Aorta (tissue), 5 donors: ENCODE measurements at regions not wholly inside any gene's neighbourhood (a gene's known extent, or its start where the extent isn't known, plus 50 kb on each side); places are given as distances from the start of the nearest gene placed in this dataset.

Source experiments
- ATAC-seq: fragments of 200-7000 bp; cut with Tn5 transposase; one replicate; pipeline ENCODE4 v1.9.1; 2022; ENCODE audit warnings: moderate library complexity; ENCODE audit not compliant: low FRiP score
- DNase-seq, 2 donors: peaks; one replicate each; pipeline ENCODE4 v3.0.0-alpha.2; 2020
- H3K27ac ChIP-seq, 2 donors: one replicate each; pipeline ENCODE4 v1.5.1; 2013; ENCODE audit warnings: low read length in 2 of 2, mild to moderate bottlenecking in 2 of 2, moderate library complexity in 2 of 2, control low read depth in 1 of 2, inconsistent platforms in 1 of 2, low read depth in 1 of 2
- H3K27me3 ChIP-seq, 2 donors: one replicate each; pipeline ENCODE4 v1.6.1; 2013; ENCODE audit warnings: control low read depth in 1 of 2, low read length in 1 of 2, mild to moderate bottlenecking in 1 of 2, moderate library complexity in 1 of 2; ENCODE audit not compliant: insufficient read depth in 2 of 2, control insufficient read depth in 1 of 2
- H3K36me3 ChIP-seq, 2 donors: one replicate each; pipeline ENCODE4 v1.6.1; 2013; ENCODE audit warnings: control low read depth in 1 of 2, low read length in 1 of 2, mild to moderate bottlenecking in 1 of 2; ENCODE audit not compliant: insufficient read depth in 2 of 2, control insufficient read depth in 1 of 2
- H3K4me1 ChIP-seq, 2 donors: one replicate each; pipeline ENCODE4 v1.6.1; 2013; ENCODE audit warnings: low read length in 2 of 2, control low read depth in 1 of 2, mild to moderate bottlenecking in 1 of 2, moderate library complexity in 1 of 2; ENCODE audit not compliant: insufficient read depth in 2 of 2, control insufficient read depth in 1 of 2
- H3K4me3 ChIP-seq, 2 donors: one replicate each; pipeline ENCODE4 v1.5.1; 2013; ENCODE audit warnings: low read length in 2 of 2, control low read depth in 1 of 2, mild to moderate bottlenecking in 1 of 2
- H3K9me3 ChIP-seq: one replicate; pipeline ENCODE4 v1.6.1; 2013; ENCODE audit warnings: mild to moderate bottlenecking, low read length; ENCODE audit not compliant: control insufficient read depth
- WGBS, 2 donors: extraction: QIAGEN DNeasy Blood & Tissue Kit; methylation state at CpG; one replicate each; pipeline ENCODE4 v1.1.7; 2013; 5-methylcytosine and 5-hydroxymethylcytosine counted together
- intact Hi-C, 2 donors: fragments of 100-400 bp; cut with DNase I; formaldehyde crosslinking; loops; one replicate each; pipeline versions ENCODE4 v1.14.2 to v1.15.0; 2022
- donor health status: healthy with polysubstance abuse.
- donor health status: Bipolar disorder and iron deficiency.
- donor health status: DM: no; HTN: no; CAD: no.
- donor health status: DM: no; HTN: no; CAD: no.
- donor health status: DM: yes; HTN: yes; CAD: no.

GRCh38 chr10:57798830-57799229 is 468.9 kb downstream of the IPMK start:
- Histone ChIP-seq H3K9me3 (no peaks in the 10 kb centered on the region), H3K4me3 (no peak overlapping the region), H3K4me1 (no peaks in the 10 kb centered on the region), H3K36me3 (no peaks in the 10 kb centered on the region), H3K27ac (no peak overlapping the region), H3K27me3 (no peaks in the 10 kb centered on the region)
- intact Hi-C loops, result no loop called here
- 12 to 21% methylated on average over 3 of the region's 3 CpGs for WGBS, 2 donors
- no peak for DNase-seq
- ATAC-seq, result no peak

GRCh38 chr10:57791546-57791945 is 476.1 kb downstream of the IPMK start:
- H3K4me3 ChIP-seq, result no peak overlapping the region
- WGBS, 2 donors, result 80 to 88% methylated on average over 1 of the region's 1 CpG
- no peak for ATAC-seq
- H3K27me3 ChIP-seq, result no peaks in the 10 kb centered on the region
- no peaks in the 10 kb centered on the region for H3K36me3 ChIP-seq
- no peaks in the 10 kb centered on the region for H3K4me1 ChIP-seq
- H3K9me3 ChIP-seq, result peaks cover 2% of the 10 kb centered on the region
- no peak overlapping the region for H3K27ac ChIP-seq
- intact Hi-C loops, result no loop called here
- no peak for DNase-seq

- ATAC-seq (no peak), DNase-seq (no peak)
- H3K9me3 ChIP-seq, result peaks cover 2% of the 10 kb centered on the region
- WGBS, 2 donors, result 68 to 81% methylated on average over 1 of the region's 1 CpG
- H3K4me3 ChIP-seq, result no peak overlapping the region
- intact Hi-C loops, result no loop called here
- H3K36me3 ChIP-seq, result no peaks in the 10 kb centered on the region
- H3K27me3 ChIP-seq, result no peaks in the 10 kb centered on the region
- no peak overlapping the region for H3K27ac ChIP-seq
- H3K4me1 ChIP-seq, result no peaks in the 10 kb centered on the region
These were observed 477.0 kb downstream of the IPMK start for GRCh38 chr10:57790703-57791102.

GRCh38 chr10:57788117-57788516 is 479.6 kb downstream of the IPMK start:
- intact Hi-C loops, result no loop called here
- DNase-seq (no peak), ATAC-seq (no peak)
- H3K4me3 ChIP-seq, result no peak overlapping the region
- no peaks in the 10 kb centered on the region for H3K4me1 ChIP-seq
- peaks cover 2% of the 10 kb centered on the region for H3K9me3 ChIP-seq
- no peaks in the 10 kb centered on the region for H3K27me3 ChIP-seq
- no peaks in the 10 kb centered on the region for H3K36me3 ChIP-seq
- WGBS, 2 donors, result 93 to 94% methylated on average over 3 of the region's 3 CpGs
- no peak overlapping the region for H3K27ac ChIP-seq

- intact Hi-C loops, result no loop called here
- Histone ChIP-seq H3K9me3 (peaks cover 2% of the 10 kb centered on the region), H3K4me3 (no peak overlapping the region), H3K36me3 (no peaks in the 10 kb centered on the region), H3K4me1 (no peaks in the 10 kb centered on the region), H3K27ac (no peak overlapping the region), H3K27me3 (no peaks in the 10 kb centered on the region)
- ATAC-seq, result no peak
- no peak for DNase-seq
- 18 to 22% methylated on average over 6 of the region's 6 CpGs for WGBS, 2 donors
These were observed 480.6 kb downstream of the IPMK start for GRCh38 chr10:57786850-57787750.

GRCh38 chr10:57786331-57786730 is 481.4 kb downstream of the IPMK start:
- 25 to 32% methylated on average over 1 of the region's 1 CpG for WGBS, 2 donors
- Histone ChIP-seq H3K36me3 (no peaks in the 10 kb centered on the region), H3K27me3 (no peaks in the 10 kb centered on the region), H3K4me1 (no peaks in the 10 kb centered on the region), H3K4me3 (no peak overlapping the region), H3K9me3 (peaks cover 2% of the 10 kb centered on the region), H3K27ac (no peak overlapping the region)
- ATAC-seq, result no peak
- intact Hi-C loops, result no loop called here
- DNase-seq, result no peak

- H3K4me1 ChIP-seq, result no peaks in the 10 kb centered on the region
- no peak overlapping the region for H3K27ac ChIP-seq
- no peaks in the 10 kb centered on the region for H3K27me3 ChIP-seq
- H3K4me3 ChIP-seq, result no peak overlapping the region
- DNase-seq, result no peak
- H3K9me3 ChIP-seq, result peaks cover 2% of the 10 kb centered on the region
- WGBS, 2 donors, result 79 to 89% methylated on average over 2 of the region's 2 CpGs
- ATAC-seq, result no peak
- intact Hi-C loops, result no loop called here
- no peaks in the 10 kb centered on the region for H3K36me3 ChIP-seq
These were observed 482.1 kb downstream of the IPMK start for GRCh38 chr10:57785546-57785945.

- Histone ChIP-seq H3K27me3 (no peaks in the 10 kb centered on the region), H3K27ac (no peak overlapping the region), H3K4me3 (no peak overlapping the region), H3K9me3 (peaks cover 2% of the 10 kb centered on the region), H3K36me3 (no peaks in the 10 kb centered on the region), H3K4me1 (no peaks in the 10 kb centered on the region)
- intact Hi-C loops, result no loop called here
- no peak for ATAC-seq
- DNase-seq, result no peak
- WGBS, 2 donors, result 75 to 86% methylated on average over 3 of the region's 3 CpGs
These were observed 482.6 kb downstream of the IPMK start for GRCh38 chr10:57785068-57785467.

GRCh38 chr10:57776688-57777432 is 490.8 kb downstream of the IPMK start:
- H3K27ac ChIP-seq, result no peak overlapping the region
- WGBS, 2 donors, result 69 to 82% methylated on average over 5 of the region's 5 CpGs
- no peak for DNase-seq
- H3K36me3 ChIP-seq, result no peaks in the 10 kb centered on the region
- ATAC-seq, result no peak
- H3K4me3 ChIP-seq, result no peak overlapping the region
- H3K27me3 ChIP-seq, result no peaks in the 10 kb centered on the region
- no peaks in the 10 kb centered on the region for H3K4me1 ChIP-seq
- intact Hi-C loops, result no loop called here
- H3K9me3 ChIP-seq, result no peaks in the 10 kb centered on the region
